T-helper 1 cell treated with Interleukin-12 subunit alpha and Interleukin-12 subunit beta and Interleukin-4 antibody, amounts not matched to agents 30 ng/mL and 1 ng/mL, for 36 hours (primary cell): ENCODE measurements at regions not wholly inside any gene's neighbourhood (a gene's known extent, or its start where the extent isn't known, plus 50 kb on each side); places are given as distances from the start of the nearest gene placed in this dataset.

ENCODE experiments used
- intact Hi-C: fragments of 100-400 bp; cut with micrococcal nuclease; formaldehyde crosslinking; loops from one replicate; pipeline ENCODE4 v1.15.1; 2024

- intact Hi-C loops: no loop called here
Observed at GRCh38 chr15:68500363-68501258, 68.6 kb upstream of the ITGA11 start.

DNA sequence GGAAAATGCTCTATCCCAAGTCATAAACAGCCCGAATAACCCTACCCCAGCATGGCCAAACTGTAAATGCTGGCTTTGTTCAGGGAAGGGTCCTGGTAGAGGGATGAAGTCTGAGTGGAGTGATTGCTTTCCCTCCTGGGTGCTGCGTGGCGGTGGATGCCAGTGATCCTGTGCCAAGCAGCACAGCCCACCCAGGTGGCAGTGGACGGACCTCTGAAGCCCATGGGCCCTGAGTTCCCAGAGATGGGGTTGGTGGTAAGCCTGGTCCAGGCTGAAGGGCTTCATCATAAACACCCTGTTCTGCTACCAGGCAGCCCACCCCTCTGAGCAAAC, 69.3 kb upstream of the ITGA11 start:
- intact Hi-C loops: no loop called here

DNA sequence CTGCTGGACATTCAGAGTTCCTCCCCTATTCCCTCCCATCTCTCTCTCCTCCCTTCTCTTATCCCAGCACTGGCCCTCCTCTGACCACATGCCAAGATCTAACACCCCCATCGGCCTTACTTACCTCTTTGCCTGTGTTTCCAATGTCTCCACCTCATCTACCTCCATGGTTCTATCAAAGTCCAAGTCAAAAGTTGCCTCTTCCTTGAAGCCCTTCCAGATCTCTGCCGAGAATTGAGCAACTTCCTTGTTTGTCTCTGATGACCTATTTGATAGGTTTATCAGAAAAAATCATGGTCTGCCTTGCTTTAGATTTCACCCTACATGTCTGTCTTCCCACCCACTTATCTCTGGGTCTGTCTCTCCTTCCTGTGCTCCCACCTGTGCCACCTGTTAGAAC, 69.7 kb upstream of the ITGA11 start:
- intact Hi-C loops: no loop called here

DNA sequence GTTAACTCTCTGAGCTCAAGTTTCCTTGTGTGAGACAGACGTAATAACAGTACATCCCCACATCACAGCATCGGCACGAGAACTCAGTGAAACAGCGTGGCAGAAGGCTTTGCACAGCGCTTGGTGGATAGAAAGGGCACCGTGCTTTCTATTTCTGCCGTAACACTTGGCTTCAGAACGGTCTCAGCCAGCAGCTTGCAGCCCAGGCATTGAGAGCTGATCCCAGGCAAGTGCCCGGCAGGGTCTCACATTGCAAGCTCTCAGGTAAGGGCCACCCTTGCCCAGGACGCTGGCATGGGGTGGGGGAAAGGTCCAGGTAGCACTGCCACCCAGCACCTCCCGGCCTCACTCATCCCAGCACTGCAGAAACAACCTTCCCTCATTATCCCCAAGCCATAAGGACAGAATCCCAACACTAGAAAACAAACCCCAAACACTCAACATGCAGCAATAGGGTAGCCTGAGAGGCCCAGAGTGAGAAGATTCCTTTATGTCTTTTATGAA, 70.5 kb upstream of the ITGA11 start:
- intact Hi-C loops: no loop called here

GRCh38 chr15:68503213-68503612, 71.2 kb upstream of the ITGA11 start:
- intact Hi-C loops: no loop called here

- intact Hi-C loops: no loop called here
Observed at GRCh38 chr15:68503791-68504680, 72.1 kb upstream of the ITGA11 start.

- intact Hi-C loops: no loop called here
Observed at GRCh38 chr15:68504681-68505170, 72.8 kb upstream of the ITGA11 start.

DNA sequence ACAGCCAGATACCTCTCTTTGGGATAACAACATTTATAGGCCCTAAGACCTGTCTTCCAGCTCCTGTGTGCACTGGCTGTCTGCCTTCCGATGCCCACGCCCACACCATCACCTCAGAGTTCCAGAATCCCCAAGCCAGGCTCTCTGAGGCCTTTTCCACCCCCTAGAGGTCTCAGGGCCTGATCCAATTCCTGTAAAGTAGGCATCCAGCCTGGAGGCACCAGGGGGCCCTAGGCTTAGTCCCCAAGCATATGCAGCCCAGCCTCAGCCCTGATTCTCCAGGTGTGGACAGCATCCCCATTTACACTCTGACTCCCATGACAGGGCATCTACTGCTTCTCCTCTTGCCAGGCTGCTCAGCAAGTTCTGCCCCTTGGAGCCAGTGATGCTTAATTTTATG, 72.7 kb upstream of the CORO2B start:
- intact Hi-C loops: no loop called here

DNA sequence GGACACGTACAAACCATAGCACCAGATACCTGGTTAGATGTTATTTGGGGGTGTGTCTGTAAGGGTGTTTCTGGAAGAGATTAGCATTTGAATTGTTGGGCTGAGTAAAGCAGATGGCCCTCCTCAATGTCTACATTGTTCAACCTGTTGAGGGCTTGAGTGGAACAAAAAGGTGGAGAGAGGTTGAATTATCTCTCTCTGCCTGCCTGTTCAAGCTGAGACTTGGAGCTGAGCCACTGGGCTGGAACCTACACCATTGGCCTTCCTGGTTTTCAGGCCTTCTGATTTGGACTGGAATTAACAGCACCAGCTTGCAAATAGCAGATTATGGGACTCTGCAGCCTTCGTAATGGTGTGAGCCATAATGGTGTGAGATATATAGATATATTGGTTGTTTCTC, 71.3 kb upstream of the CORO2B start:
- intact Hi-C loops: no loop called here

GRCh38 chr15:68508485-68509189, 70.2 kb upstream of the CORO2B start:
- intact Hi-C loops: no loop called here

DNA sequence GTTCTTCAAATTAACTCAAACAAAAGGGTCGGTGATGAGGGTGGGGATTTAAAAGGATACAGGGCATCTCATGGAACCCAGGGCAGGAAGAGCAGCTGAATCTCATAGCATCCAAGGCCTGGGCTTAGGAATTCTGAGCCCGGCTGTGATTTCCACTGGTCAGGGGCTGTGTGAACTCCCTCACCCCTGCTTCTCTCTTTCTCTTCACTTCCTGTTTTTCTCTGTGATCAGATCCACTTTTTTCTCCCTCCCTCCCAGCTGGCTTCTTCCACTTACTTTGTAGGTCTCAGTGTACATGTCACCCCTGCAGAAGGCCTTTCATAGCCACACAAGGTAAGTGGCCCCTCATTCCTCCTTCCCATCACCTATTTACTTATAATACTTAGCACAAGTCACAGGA, 68.2 kb upstream of the CORO2B start:
- intact Hi-C loops: no loop called here

DNA sequence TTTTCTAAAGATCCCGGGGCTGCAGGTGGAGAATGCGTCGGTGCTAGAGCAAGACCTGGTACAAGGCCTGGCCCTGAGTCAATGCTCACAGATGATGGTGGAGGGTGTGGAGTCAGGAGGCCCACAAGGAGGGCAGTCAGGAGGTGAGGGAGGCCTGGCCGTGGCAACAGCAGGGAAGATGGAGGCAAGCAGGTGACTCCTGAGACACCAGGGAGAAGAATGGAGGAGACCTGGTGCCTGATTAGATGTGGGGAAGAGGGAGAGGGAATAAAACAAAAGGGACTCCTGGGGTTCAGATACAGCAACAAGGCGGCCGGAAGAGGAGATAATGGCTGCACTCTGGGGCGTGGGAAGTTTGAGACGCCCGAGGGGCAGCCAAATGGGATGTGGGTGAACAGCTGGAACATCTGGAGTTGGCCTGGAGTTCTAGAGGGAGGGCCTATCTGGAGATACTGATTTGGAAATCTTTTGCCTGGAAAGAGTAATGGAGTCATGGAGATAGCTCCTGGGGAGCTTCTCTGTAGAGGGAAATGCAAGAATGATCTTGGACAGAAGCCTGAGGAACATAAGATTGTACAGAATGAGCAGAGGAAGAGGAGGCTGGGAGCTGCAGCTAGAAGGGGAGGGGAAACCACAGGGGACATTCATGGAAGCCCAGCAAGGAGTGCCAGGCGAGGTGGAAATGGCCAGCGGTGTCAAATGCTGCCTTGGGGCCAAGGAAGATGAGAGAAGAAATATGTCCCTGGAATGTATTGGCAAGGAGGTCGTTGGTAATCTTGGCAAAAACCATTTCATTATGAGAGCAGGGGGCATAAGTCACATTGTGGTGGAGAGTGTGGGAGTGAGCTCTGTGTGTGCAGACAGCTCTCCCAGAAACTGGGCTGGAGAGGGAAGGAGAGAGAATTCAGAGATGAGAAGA, 67.5 kb upstream of the CORO2B start:
- intact Hi-C loops: no loop called here

DNA sequence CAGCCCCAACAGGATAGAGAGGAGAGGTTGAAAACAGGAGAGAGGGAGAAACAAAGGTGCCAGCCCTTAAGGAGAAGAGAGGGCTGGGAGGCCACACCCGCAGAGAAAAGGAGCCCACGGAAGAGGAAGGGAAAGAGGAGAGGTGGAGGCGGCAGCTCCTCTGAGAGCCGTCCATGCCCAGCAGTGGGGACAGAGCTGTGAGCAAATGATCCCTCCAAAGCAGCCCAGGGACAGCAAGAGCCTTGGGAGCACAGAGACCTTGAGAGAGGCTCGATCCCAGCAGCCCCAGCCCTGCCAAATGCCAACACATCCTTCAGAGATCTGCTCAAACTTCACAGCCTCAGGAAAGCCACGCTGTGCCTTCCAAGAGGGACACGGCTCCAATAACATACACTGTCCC, 66.7 kb upstream of the CORO2B start:
- intact Hi-C loops: no loop called here

DNA sequence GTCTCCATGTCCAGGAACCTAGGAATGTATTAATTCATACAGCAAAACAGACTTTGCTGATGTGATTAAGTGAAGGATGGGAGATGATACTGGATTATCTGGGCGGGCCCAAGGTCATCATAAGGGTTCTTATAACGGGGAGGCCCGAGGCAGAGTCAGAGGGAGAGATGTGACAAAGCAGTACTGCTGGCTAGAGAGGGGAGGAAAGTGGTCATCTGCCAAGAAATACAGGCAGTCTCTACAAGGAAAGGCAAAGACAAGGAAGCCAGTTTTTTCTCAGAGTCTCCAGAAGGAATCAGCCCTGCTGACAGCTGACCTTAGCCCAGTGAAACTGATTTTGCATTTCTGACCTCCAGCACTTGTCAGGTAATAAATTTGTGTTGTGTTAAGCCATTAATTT, 66.2 kb upstream of the CORO2B start:
- intact Hi-C loops: no loop called here

DNA sequence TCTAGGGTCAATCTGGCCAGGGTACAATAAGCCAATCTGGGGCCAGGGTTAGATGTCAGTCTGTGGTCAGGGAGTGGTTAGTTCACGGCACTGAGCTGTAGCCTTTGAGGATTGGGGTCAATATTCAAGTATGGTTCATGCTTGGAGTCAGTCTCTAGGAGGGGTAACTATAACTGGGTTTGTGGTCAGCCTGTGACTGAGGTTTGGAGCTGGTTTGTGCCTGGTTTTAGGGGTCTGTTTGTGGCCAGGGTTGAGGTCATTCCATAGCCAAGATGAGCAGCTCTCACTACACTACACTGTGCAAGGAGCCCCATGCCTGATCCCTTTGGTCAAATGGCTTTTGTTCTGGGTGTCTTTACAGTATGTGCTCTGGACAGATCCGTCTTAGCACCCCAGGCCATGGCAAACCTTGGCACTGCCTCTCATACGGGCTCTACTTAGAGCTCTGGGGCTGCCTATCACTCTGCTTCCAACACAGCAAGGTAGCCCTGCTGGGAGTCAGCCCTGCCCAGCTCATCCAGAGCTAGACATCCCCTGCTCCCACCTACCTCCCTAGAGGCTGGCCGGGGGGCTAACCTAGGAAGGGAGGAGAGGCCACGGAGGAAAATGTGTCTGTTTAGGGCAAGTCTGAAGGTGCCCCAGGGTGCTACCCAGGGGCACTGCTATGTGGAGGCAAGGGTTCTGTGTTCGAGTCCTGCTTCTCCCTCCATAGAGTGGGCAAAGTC, 63.3 kb upstream of the CORO2B start:
- intact Hi-C loops: no loop called here

DNA sequence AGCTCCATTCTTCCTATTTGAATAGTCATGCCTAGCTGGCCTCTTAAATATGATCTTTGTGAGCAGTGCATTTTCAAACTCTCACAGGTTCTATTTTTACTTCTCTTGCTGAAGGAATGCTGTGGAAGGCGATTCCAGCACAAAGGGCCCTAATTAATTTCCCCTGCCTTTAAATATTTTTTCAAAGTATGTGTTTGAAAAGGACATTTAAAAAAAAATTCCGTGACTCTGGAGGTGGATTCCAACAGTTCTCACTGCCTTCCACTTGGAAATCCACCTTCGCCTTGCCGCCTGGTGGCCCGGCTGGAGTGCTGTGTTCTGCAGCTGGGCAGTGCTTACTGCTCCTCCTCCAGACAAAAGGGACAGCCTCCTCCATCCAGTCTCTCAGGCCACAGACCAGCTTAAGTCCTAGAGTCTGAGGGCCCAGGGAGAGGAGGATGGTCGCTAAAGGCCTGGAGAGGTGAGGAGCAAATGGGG, 61.5 kb upstream of the CORO2B start:
- intact Hi-C loops: no loop called here

- intact Hi-C loops: no loop called here
Observed at GRCh38 chr15:68518046-68518445, 60.7 kb upstream of the CORO2B start.

- intact Hi-C loops: no loop called here
Observed at GRCh38 chr15:68518785-68519430, 59.9 kb upstream of the CORO2B start.
